K562 (cell line): ENCODE measurements at regions not wholly inside any gene's neighbourhood (a gene's known extent, or its start where the extent isn't known, plus 50 kb on each side); places are given as distances from the start of the nearest gene placed in this dataset.

Experiments
- ATAC-seq: fragments of 200-7000 bp; cut with Tn5 transposase; 3 replicates; pipeline ENCODE4 v1.9.1; 2020; ENCODE audit warnings: moderate library complexity
- BruUV-seq: library from RNA; stranded (reverse); fragments of 400-500 nt; replicated peaks from 2 replicates; lab custom pipeline; 2021; lab: Mats Ljungman, UMichigan
- CTCF ChIA-PET: fragments of 300-600 bp; formaldehyde crosslinking; extraction: SDS; loops from one replicate; lab custom pipeline; 2021; ENCODE audit warnings: low intra/inter-chr PET ratio; lab: Yijun Ruan, JAX
- POLR2A ChIA-PET: fragments of 300-600, 350-650 bp; sonication (Branson Sonifier 250); formaldehyde crosslinking; extraction: SDS; loops from one replicate; lab custom pipeline; 2021; ENCODE audit warnings: antibody characterized with exemption, inconsistent platforms; lab: Yijun Ruan, JAX
- DNase-seq, 4 experiments: peaks; one replicate each; pipeline versions ENCODE4 v3.0.0 to v3.0.0-alpha.2; 2011 to 2018; ENCODE audit warnings: low spot score in 3 of 4, mixed read lengths in 3 of 4; ENCODE audit errors: extremely low read depth in 1 of 4
- FAIRE-seq: peaks from 2 replicates; lab custom pipeline; 2011; peaks lifted over from hg19 to GRCh38; lab: Jason Lieb, UNC
- H2AFZ ChIP-seq: 2 replicates; pipeline ENCODE4 v1.6.0; 2011; ENCODE audit warnings: low read depth, low read length, control low read depth, inconsistent platforms
- H3K27ac ChIP-seq: fragments of 200-600 bp; 3 replicates; pipeline ENCODE4 v1.8.0; 2011; ENCODE audit warnings: low read depth, mild to moderate bottlenecking, control low read depth, inconsistent platforms, low read length, moderate library complexity, mixed read lengths; ENCODE audit errors: extremely low read depth
- H3K27me3 ChIP-seq, 2 experiments: fragments of 300-600 bp in 1 of 2; 2 replicates in 1 of 2; 3 replicates in 1 of 2; pipeline versions ENCODE4 v1.6.0 to v1.8.0; 2011; ENCODE audit warnings: inconsistent platforms in 2 of 2, low read length in 2 of 2, mild to moderate bottlenecking in 1 of 2, mixed read lengths in 1 of 2, moderate library complexity in 1 of 2; ENCODE audit not compliant: control insufficient read depth in 2 of 2, insufficient read depth in 2 of 2
- H3K36me3 ChIP-seq: fragments of 300-600 bp; 3 replicates; pipeline ENCODE4 v1.8.0; 2011; ENCODE audit warnings: mild to moderate bottlenecking, low read length, inconsistent platforms; ENCODE audit not compliant: control insufficient read depth, insufficient read depth
- H3K4me1 ChIP-seq, 2 experiments: fragments of 200-600 bp in 1 of 2; replicated peaks in 1 of 2; 2 replicates in 1 of 2; 3 replicates in 1 of 2; pipeline versions ENCODE4 v1.5.1 to v1.8.0; 2011; ENCODE audit warnings: inconsistent platforms in 2 of 2, low read length in 2 of 2, mild to moderate bottlenecking in 1 of 2, mixed read lengths in 1 of 2, moderate library complexity in 1 of 2; ENCODE audit not compliant: control insufficient read depth in 2 of 2, insufficient read depth in 2 of 2
- H3K4me2 ChIP-seq: 2 replicates; pipeline ENCODE4 v1.6.1; 2011; ENCODE audit warnings: low read length, control low read depth, inconsistent platforms, mixed read lengths; ENCODE audit not compliant: insufficient read depth
- H3K4me3 ChIP-seq: fragments of 200-600 bp; sonication (generic), shearing (Covaris generic); 2 replicates; pipeline ENCODE4 v1.5.1; 2016; ENCODE audit warnings: control low read depth, inconsistent platforms
- H3K79me2 ChIP-seq: fragments of 200-600 bp; 3 replicates; pipeline ENCODE4 v1.8.0; 2011; ENCODE audit warnings: low read length, inconsistent platforms; ENCODE audit not compliant: control insufficient read depth, insufficient read depth
- H3K9ac ChIP-seq, 2 experiments: 2 replicates each; pipeline versions ENCODE4 v1.6.0 to v1.6.1; 2011; ENCODE audit warnings: low read depth in 2 of 2, low read length in 2 of 2, control low read depth in 1 of 2, inconsistent platforms in 1 of 2, mild to moderate bottlenecking in 1 of 2, mixed read lengths in 1 of 2; ENCODE audit not compliant: insufficient read depth in 1 of 2
- H3K9me1 ChIP-seq: one replicate; pipeline ENCODE4 v1.6.0; 2011; ENCODE audit warnings: inconsistent platforms, mild to moderate bottlenecking, low read length, moderate library complexity; ENCODE audit not compliant: control insufficient read depth, insufficient read depth
- H3K9me3 ChIP-seq: replicated peaks from 2 replicates; pipeline ENCODE4 v1.5.1; 2011; ENCODE audit warnings: low read depth, low read length, inconsistent platforms; ENCODE audit not compliant: control insufficient read depth, insufficient read depth
- H4K20me1 ChIP-seq: replicated peaks from 2 replicates; pipeline ENCODE4 v1.6.1; 2011; ENCODE audit warnings: low read length, inconsistent platforms, mixed read lengths; ENCODE audit not compliant: control insufficient read depth, insufficient read depth
- E2F3 ChIP-seq: fragments of 250-450 bp; sonication (Bioruptor Pico); IDR thresholded peaks from 2 replicates; pipeline ENCODE4 v1.4.0; 2020; ENCODE audit warnings: mild to moderate bottlenecking
- FOS ChIP-seq: IDR thresholded peaks from 3 replicates; pipeline ENCODE4 v1.6.1; 2011; ENCODE audit not compliant: insufficient read length; ENCODE audit errors: extremely low read depth
- HCFC1 ChIP-seq: IDR thresholded peaks from 2 replicates; pipeline ENCODE4 v1.6.1; 2012; ENCODE audit warnings: low read depth, low read length, improper control_type of control experiment
- NR2C1 ChIP-seq, 2 experiments: fragments of 450-650 bp; IDR thresholded peaks; 2 replicates each; pipeline ENCODE4 v1.6.1; 2017; ENCODE audit warnings: mild to moderate bottlenecking in 2 of 2, antibody characterized with exemption in 1 of 2, inconsistent platforms in 1 of 2, missing compliant biosample characterization in 1 of 2, missing genetic modification characterization in 1 of 2
- POLR2G ChIP-seq: fragments of 200-400 bp; formaldehyde crosslinking; IDR thresholded peaks from 2 replicates; pipeline ENCODE4 v1.6.1; 2017; ENCODE audit warnings: low read depth, mild to moderate bottlenecking, antibody characterized with exemption, low read length, moderate library complexity
- PRMT5 ChIP-seq: sonication (generic); formaldehyde crosslinking; IDR thresholded peaks from 2 replicates; pipeline ENCODE4 v1.5.0; 2020; ENCODE audit warnings: missing genetic modification reagents
- ZFP30 ChIP-seq: fragments of 250-450 bp; sonication (Bioruptor Pico); IDR thresholded peaks from 2 replicates; pipeline ENCODE4 v1.8.0; 2022; ENCODE audit warnings: moderate library complexity, mild to moderate bottlenecking, inconsistent platforms, borderline replicate concordance
- ZNF717 ChIP-seq: fragments of 250-450 bp; sonication (Bioruptor Pico); IDR thresholded peaks from 2 replicates; pipeline ENCODE4 v1.5.0; 2021
- WGBS: fragments of 100-300 bp; shearing (Covaris generic); methylation state at CpG from one replicate; pipeline ENCODE4 v1.1.6; 2016; ENCODE audit warnings: low coverage, mixed read lengths; ENCODE audit not compliant: insufficient coverage; ENCODE audit errors: missing lambda C conversion rate; 5-methylcytosine and 5-hydroxymethylcytosine counted together
- in situ Hi-C: fragments of 300-500 bp; cut with MboI; formaldehyde crosslinking; loops from 4 replicates; pipeline ENCODE4 v1.15.0; 2018; ENCODE audit warnings: inconsistent platforms, mixed read lengths
- intact Hi-C: fragments of 100-400 bp; cut with micrococcal nuclease; formaldehyde crosslinking; loops from 2 replicates; pipeline ENCODE4 v1.14.2; 2022
- TF ChIP-seq, protein P1 (sequence below): IDR thresholded peaks from 3 replicates; pipeline ENCODE4 v1.6.1; 2011; ENCODE audit warnings: borderline replicate concordance, mild to moderate bottlenecking, moderate library complexity; ENCODE audit not compliant: insufficient read length; ENCODE audit errors: extremely low read depth
- TF ChIP-seq, protein P2 (sequence below): fragments of 450-650 bp; IDR thresholded peaks from 2 replicates; pipeline ENCODE4 v1.6.1; 2017; ENCODE audit warnings: antibody characterized with exemption
- TF ChIP-seq, protein P3 (sequence below): IDR thresholded peaks from 2 replicates; pipeline ENCODE4 v1.6.1; 2014; ENCODE audit warnings: antibody characterized with exemption

DNA sequence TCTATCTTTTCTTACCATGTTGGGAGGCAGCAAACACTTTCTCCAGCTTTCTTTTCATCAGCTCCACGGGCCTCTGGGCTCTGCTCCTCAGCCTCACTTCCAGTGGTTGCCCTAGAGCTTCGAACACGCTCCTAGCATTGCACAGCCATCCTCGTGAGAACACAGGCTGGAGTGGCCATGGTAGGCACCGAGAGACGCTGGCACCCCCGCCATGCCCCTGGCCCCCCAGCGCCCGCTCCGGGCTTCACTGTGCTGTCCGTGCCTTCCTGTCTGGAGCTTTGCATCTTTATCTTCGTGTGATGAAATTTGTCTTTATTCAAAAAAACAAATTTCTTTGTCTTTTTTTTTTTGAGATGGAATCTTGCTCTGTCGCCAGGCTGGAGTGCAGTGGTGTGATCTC lies 352.2 kb downstream of the TMEM121 start:
- Histone ChIP-seq H3K9me3 (no peaks in the 10 kb centered on the region), H3K27me3 (peaks cover 0 to 13% of the 10 kb centered on the region in 2 experiments; a peak in 2 of 5 replicates), H3K79me2 (no peaks in the 10 kb centered on the region), H3K36me3 (no peaks in the 10 kb centered on the region), H3K27ac (no peak overlapping the region), H2AFZ (no peak overlapping the region), H3K9me1 (no peaks in the 10 kb centered on the region), H3K4me1 (no peaks in the 10 kb centered on the region), H3K4me3 (no peak overlapping the region), H4K20me1 (no peaks in the 10 kb centered on the region), H3K9ac (no peak overlapping the region), H3K4me2 (no peak overlapping the region)
- in situ Hi-C loops (no loop called here), intact Hi-C loops (no loop called here)
- DNase-seq (no peak), ATAC-seq (no peak), FAIRE-seq (no peak)
- no TSS peak for BruUV-seq
- POLR2A ChIA-PET: no interaction called here
- CTCF ChIA-PET: no interaction called here
- TF ChIP-seq FOS (no peak), HCFC1 (no peak), PRMT5 (CRISPR knock-in tag) (no peak), ZNF717 (CRISPR knock-in tag) (no peak), ZFP30 (CRISPR knock-in tag) (no peak), E2F3 (no peak), POLR2G (no peak), NR2C1 (IDR thresholded peaks at IDR 0.05) (no peak), NR2C1 (tag; IDR thresholded peaks at IDR 0.05) (no peak)
- TF ChIP-seq, protein P1, sequence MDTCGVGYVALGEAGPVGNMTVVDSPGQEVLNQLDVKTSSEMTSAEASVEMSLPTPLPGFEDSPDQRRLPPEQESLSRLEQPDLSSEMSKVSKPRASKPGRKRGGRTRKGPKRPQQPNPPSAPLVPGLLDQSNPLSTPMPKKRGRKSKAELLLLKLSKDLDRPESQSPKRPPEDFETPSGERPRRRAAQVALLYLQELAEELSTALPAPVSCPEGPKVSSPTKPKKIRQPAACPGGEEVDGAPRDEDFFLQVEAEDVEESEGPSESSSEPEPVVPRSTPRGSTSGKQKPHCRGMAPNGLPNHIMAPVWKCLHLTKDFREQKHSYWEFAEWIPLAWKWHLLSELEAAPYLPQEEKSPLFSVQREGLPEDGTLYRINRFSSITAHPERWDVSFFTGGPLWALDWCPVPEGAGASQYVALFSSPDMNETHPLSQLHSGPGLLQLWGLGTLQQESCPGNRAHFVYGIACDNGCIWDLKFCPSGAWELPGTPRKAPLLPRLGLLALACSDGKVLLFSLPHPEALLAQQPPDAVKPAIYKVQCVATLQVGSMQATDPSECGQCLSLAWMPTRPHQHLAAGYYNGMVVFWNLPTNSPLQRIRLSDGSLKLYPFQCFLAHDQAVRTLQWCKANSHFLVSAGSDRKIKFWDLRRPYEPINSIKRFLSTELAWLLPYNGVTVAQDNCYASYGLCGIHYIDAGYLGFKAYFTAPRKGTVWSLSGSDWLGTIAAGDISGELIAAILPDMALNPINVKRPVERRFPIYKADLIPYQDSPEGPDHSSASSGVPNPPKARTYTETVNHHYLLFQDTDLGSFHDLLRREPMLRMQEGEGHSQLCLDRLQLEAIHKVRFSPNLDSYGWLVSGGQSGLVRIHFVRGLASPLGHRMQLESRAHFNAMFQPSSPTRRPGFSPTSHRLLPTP: no peak
- TF ChIP-seq, protein P2, sequence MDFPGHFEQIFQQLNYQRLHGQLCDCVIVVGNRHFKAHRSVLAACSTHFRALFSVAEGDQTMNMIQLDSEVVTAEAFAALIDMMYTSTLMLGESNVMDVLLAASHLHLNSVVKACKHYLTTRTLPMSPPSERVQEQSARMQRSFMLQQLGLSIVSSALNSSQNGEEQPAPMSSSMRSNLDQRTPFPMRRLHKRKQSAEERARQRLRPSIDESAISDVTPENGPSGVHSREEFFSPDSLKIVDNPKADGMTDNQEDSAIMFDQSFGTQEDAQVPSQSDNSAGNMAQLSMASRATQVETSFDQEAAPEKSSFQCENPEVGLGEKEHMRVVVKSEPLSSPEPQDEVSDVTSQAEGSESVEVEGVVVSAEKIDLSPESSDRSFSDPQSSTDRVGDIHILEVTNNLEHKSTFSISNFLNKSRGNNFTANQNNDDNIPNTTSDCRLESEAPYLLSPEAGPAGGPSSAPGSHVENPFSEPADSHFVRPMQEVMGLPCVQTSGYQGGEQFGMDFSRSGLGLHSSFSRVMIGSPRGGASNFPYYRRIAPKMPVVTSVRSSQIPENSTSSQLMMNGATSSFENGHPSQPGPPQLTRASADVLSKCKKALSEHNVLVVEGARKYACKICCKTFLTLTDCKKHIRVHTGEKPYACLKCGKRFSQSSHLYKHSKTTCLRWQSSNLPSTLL: no peak
- TF ChIP-seq, protein P3, sequence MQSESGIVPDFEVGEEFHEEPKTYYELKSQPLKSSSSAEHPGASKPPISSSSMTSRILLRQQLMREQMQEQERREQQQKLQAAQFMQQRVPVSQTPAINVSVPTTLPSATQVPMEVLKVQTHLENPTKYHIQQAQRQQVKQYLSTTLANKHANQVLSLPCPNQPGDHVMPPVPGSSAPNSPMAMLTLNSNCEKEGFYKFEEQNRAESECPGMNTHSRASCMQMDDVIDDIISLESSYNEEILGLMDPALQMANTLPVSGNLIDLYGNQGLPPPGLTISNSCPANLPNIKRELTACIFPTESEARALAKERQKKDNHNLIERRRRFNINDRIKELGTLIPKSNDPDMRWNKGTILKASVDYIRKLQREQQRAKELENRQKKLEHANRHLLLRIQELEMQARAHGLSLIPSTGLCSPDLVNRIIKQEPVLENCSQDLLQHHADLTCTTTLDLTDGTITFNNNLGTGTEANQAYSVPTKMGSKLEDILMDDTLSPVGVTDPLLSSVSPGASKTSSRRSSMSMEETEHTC: no peak
- 0% methylated on average over 3 of the region's 13 CpGs for WGBS
